Progenitor cell of endocrine pancreas (in vitro differentiated cells): ENCODE measurements at regions not wholly inside any gene's neighbourhood (a gene's known extent, or its start where the extent isn't known, plus 50 kb on each side); places are given as distances from the start of the nearest gene placed in this dataset.

Source experiments
- DNase-seq: peaks from one replicate; pipeline ENCODE4 v3.0.0; 2021; ENCODE audit warnings: low spot score; ENCODE audit not compliant: unreplicated experiment
- H3K27ac Mint-ChIP-seq: 2 replicates; pipeline ENCODE4 v1.8.0; 2021; ENCODE audit warnings: mild to moderate bottlenecking, moderate library complexity, mixed read lengths
- H3K27me3 Mint-ChIP-seq: 2 replicates; pipeline ENCODE4 v1.8.0; 2021; ENCODE audit warnings: mixed read lengths
- H3K36me3 Mint-ChIP-seq: 2 replicates; pipeline ENCODE4 v1.8.0; 2022; ENCODE audit warnings: mixed read lengths; ENCODE audit not compliant: insufficient read depth
- H3K4me1 Mint-ChIP-seq: 2 replicates; pipeline ENCODE4 v1.8.0; 2021; ENCODE audit warnings: low read depth, mixed read lengths
- H3K4me3 Mint-ChIP-seq: 2 replicates; pipeline ENCODE4 v1.8.0; 2021; ENCODE audit warnings: low read depth, mild to moderate bottlenecking, moderate library complexity, mixed read lengths
- H3K9me3 Mint-ChIP-seq: 2 replicates; pipeline ENCODE4 v1.8.0; 2021; ENCODE audit warnings: low read depth, mixed read lengths
- CTCF ChIP-seq: fragments of 200-600 bp; sonication (generic); IDR thresholded peaks from one replicate; pipeline ENCODE4 v1.5.0; 2021; ENCODE audit warnings: antibody characterized with exemption, mild to moderate bottlenecking; ENCODE audit not compliant: unreplicated experiment

GRCh38 chr2:103264058-103264768, 502.4 kb downstream of the TMEM182 start:
- TF ChIP-seq CTCF = no peak
- Mint-ChIP-seq H3K27ac (no peak overlapping the region), H3K4me1 (peaks cover 11% of the 10 kb centered on the region), H3K36me3 (no peaks in the 10 kb centered on the region), H3K9me3 (peaks cover 5% of the 10 kb centered on the region), H3K27me3 (no peaks in the 10 kb centered on the region), H3K4me3 (no peak overlapping the region)
- no peak for DNase-seq

- peaks cover 11% of the 10 kb centered on the region for H3K4me1 Mint-ChIP-seq
- H3K27me3 Mint-ChIP-seq = no peaks in the 10 kb centered on the region
- H3K36me3 Mint-ChIP-seq = no peaks in the 10 kb centered on the region
- TF ChIP-seq CTCF = no peak
- no peak overlapping the region for H3K27ac Mint-ChIP-seq
- H3K9me3 Mint-ChIP-seq = peaks cover 9% of the 10 kb centered on the region
- DNase-seq = no peak
- no peak overlapping the region for H3K4me3 Mint-ChIP-seq
Observed at GRCh38 chr2:103265521-103265920, 503.7 kb downstream of the TMEM182 start.

- H3K9me3 Mint-ChIP-seq = peaks cover 18% of the 10 kb centered on the region
- H3K36me3 Mint-ChIP-seq = no peaks in the 10 kb centered on the region
- no peak for DNase-seq
- H3K27ac Mint-ChIP-seq = no peak overlapping the region
- no peak overlapping the region for H3K4me3 Mint-ChIP-seq
- no peaks in the 10 kb centered on the region for H3K27me3 Mint-ChIP-seq
- no peak for TF ChIP-seq CTCF
- H3K4me1 Mint-ChIP-seq = peaks cover 11% of the 10 kb centered on the region
Observed at GRCh38 chr2:103268841-103269498, 507.1 kb downstream of the TMEM182 start.

GRCh38 chr2:103276869-103277268, 515.0 kb downstream of the TMEM182 start:
- H3K4me3 Mint-ChIP-seq = no peak overlapping the region
- peaks cover 1% of the 10 kb centered on the region for H3K4me1 Mint-ChIP-seq
- H3K27me3 Mint-ChIP-seq = no peaks in the 10 kb centered on the region
- no peaks in the 10 kb centered on the region for H3K36me3 Mint-ChIP-seq
- H3K27ac Mint-ChIP-seq = no peak overlapping the region
- DNase-seq = no peak
- peaks cover 9% of the 10 kb centered on the region for H3K9me3 Mint-ChIP-seq
- TF ChIP-seq CTCF = no peak

- no peak for DNase-seq
- Mint-ChIP-seq H3K9me3 (no peaks in the 10 kb centered on the region), H3K27me3 (peaks cover 2% of the 10 kb centered on the region), H3K36me3 (no peaks in the 10 kb centered on the region), H3K4me3 (no peak overlapping the region), H3K4me1 (peaks cover 18% of the 10 kb centered on the region), H3K27ac (no peak overlapping the region)
- peak; percentile 17 for TF ChIP-seq CTCF
Observed at GRCh38 chr2:103284750-103285149, 522.9 kb downstream of the TMEM182 start.
